Left forelimb (tissue), 1 donor: ENCODE measurements at regions not wholly inside any gene's neighbourhood (a gene's known extent, or its start where the extent isn't known, plus 50 kb on each side); places are given as distances from the start of the nearest gene placed in this dataset.
"Not testable (repeated sequence)": the region's sequence is repeated elsewhere in the genome, so short reads cannot be mapped to it uniquely, and the experiment has no call there.

Experiments
- DNase-seq: peaks from one replicate; pipeline ENCODE4 v3.0.0-alpha.2; 2018; ENCODE audit warnings: low spot score

GRCh38 chr7:98774884-98775283, 94.9 kb downstream of the TMEM130 start:
- DNase-seq, result no peak

- DNase-seq, result no peak
Observed at GRCh38 chr7:98777051-98777450, 92.8 kb downstream of the TMEM130 start.

GRCh38 chr7:98778421-98778820, 91.4 kb downstream of the TMEM130 start:
- DNase-seq, result no peak

- no peak for DNase-seq
Observed at GRCh38 chr7:98779800-98780587, 89.8 kb downstream of the TMEM130 start.

GRCh38 chr7:98784216-98784785, 85.5 kb downstream of the TMEM130 start:
- no peak for DNase-seq

- no peak for DNase-seq
Observed at GRCh38 chr7:98785929-98786571, 83.8 kb downstream of the TMEM130 start.

- DNase-seq, result no peak
Observed at GRCh38 chr7:98788966-98789365, 80.8 kb downstream of the TMEM130 start.

- DNase-seq, result not testable (repeated sequence)
Observed at GRCh38 chr7:98794453-98794852, 75.4 kb downstream of the TMEM130 start.

GRCh38 chr7:98795741-98796493, 73.9 kb downstream of the TMEM130 start:
- no peak for DNase-seq
